Loucy (cell line): ENCODE measurements at regions not wholly inside any gene's neighbourhood (a gene's known extent, or its start where the extent isn't known, plus 50 kb on each side); places are given as distances from the start of the nearest gene placed in this dataset.

Experiments used
- H2AFZ ChIP-seq: fragments of 200-600 bp; sonication (generic); 2 replicates; pipeline ENCODE4 v1.6.0; 2016; ENCODE audit warnings: antibody characterized with exemption, mild to moderate bottlenecking, low read length, moderate library complexity
- H3F3A ChIP-seq: fragments of 200-600 bp; 2 replicates; pipeline ENCODE4 v1.6.0; 2016; ENCODE audit warnings: antibody characterized with exemption, low read depth, mild to moderate bottlenecking
- H3K27me3 ChIP-seq: fragments of 200-600 bp; sonication (generic); 2 replicates; pipeline ENCODE4 v1.6.1; 2014; ENCODE audit warnings: low read length, mild to moderate bottlenecking; ENCODE audit not compliant: insufficient read depth, poor library complexity, severe bottlenecking
- H3K36me3 ChIP-seq: fragments of 200-600 bp; sonication (generic); 2 replicates; pipeline ENCODE4 v1.6.1; 2016; ENCODE audit warnings: low read length; ENCODE audit not compliant: insufficient read depth
- H3K4me1 ChIP-seq: fragments of 200-600 bp; sonication (generic); 2 replicates; pipeline ENCODE4 v1.5.1; 2014; ENCODE audit warnings: low read length, mild to moderate bottlenecking; ENCODE audit not compliant: insufficient read depth, poor library complexity, severe bottlenecking
- H3K4me2 ChIP-seq: fragments of 200-600 bp; sonication (generic); 2 replicates; pipeline ENCODE4 v1.6.0; 2014; ENCODE audit warnings: antibody characterized with exemption, low read length, low read depth, mild to moderate bottlenecking; ENCODE audit not compliant: poor library complexity, severe bottlenecking
- H3K4me3 ChIP-seq: fragments of 200-600 bp; sonication (generic); 2 replicates; pipeline ENCODE4 v1.5.1; 2014; ENCODE audit warnings: low read length, mild to moderate bottlenecking, mixed read lengths; ENCODE audit not compliant: poor library complexity, severe bottlenecking
- H3K79me2 ChIP-seq: fragments of 200-600 bp; sonication (generic); 2 replicates; pipeline ENCODE4 v1.6.1; 2014; ENCODE audit warnings: low read length; ENCODE audit not compliant: insufficient read depth
- H3K9ac ChIP-seq: fragments of 200-600 bp; sonication (generic); 2 replicates; pipeline ENCODE4 v1.6.0; 2014; ENCODE audit warnings: mild to moderate bottlenecking, low read depth, low read length, moderate library complexity; ENCODE audit not compliant: poor library complexity, severe bottlenecking
- H3K9me2 ChIP-seq: fragments of 200-600 bp; sonication (generic); replicated peaks from 2 replicates; pipeline ENCODE4 v1.6.1; 2016; ENCODE audit warnings: low read depth, low read length, mixed read lengths
- H3K9me3 ChIP-seq: fragments of 200-600 bp; sonication (generic); 2 replicates; pipeline ENCODE4 v1.6.1; 2014; ENCODE audit warnings: mild to moderate bottlenecking, antibody characterized with exemption, low read length, low read depth; ENCODE audit not compliant: insufficient read depth
- H4K20me1 ChIP-seq: fragments of 200-600 bp; sonication (generic); 2 replicates; pipeline ENCODE4 v1.6.0; 2014; ENCODE audit warnings: antibody characterized with exemption, low read length, mild to moderate bottlenecking; ENCODE audit not compliant: insufficient read depth, poor library complexity, severe bottlenecking
- EZH2phosphoT487 ChIP-seq: fragments of 200-600 bp; IDR thresholded peaks from 2 replicates; pipeline ENCODE4 v1.6.1; 2018; ENCODE audit warnings: antibody characterized with exemption, mild to moderate bottlenecking, moderate library complexity, borderline replicate concordance
- TF ChIP-seq, protein P1 (sequence below): fragments of 200-600 bp; sonication (generic); conservative IDR thresholded peaks from 2 replicates; pipeline ENCODE4 v1.5.1; 2014; ENCODE audit warnings: mild to moderate bottlenecking, antibody characterized with exemption, low read length

DNA sequence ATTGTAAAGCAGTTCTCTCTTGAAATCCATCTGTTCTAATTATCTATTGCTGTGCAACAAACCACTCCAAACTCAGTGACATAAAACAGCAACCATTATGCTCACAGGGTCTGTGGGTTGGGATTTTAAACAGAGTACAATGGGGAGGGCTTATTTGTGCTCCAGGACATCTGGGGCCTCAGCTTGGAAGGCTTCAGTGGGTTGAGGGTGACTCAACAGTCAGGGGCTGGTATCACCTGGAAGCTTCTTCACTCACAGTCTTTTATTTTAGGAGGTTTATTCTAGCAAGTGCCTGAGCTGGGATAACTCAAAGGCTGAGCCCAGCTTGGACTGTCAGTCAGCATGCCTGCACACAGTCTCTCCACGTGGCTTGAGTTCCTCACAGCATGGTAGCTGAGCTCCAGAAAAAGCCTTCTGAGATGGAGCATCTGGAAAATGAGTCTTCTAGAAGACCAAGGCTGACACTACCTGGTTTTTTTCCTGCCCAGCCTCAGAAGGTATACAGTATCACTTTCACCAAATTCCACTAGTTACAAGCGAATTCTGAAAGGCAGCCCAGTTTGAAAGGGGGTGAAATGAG, 234.6 kb upstream of the ID4 start:
- H3K36me3 ChIP-seq = no peaks in the 10 kb centered on the region
- no peaks in the 10 kb centered on the region for H3K4me1 ChIP-seq
- no peaks in the 10 kb centered on the region for H3F3A ChIP-seq
- H3K9me3 ChIP-seq = no peaks in the 10 kb centered on the region
- no peaks in the 10 kb centered on the region for H4K20me1 ChIP-seq
- no peaks in the 10 kb centered on the region for H3K79me2 ChIP-seq
- no peak overlapping the region for H2AFZ ChIP-seq
- H3K9me2 ChIP-seq = no peaks in the 10 kb centered on the region
- no peak overlapping the region for H3K4me2 ChIP-seq
- no peak overlapping the region for H3K4me3 ChIP-seq
- TF ChIP-seq, protein P1, sequence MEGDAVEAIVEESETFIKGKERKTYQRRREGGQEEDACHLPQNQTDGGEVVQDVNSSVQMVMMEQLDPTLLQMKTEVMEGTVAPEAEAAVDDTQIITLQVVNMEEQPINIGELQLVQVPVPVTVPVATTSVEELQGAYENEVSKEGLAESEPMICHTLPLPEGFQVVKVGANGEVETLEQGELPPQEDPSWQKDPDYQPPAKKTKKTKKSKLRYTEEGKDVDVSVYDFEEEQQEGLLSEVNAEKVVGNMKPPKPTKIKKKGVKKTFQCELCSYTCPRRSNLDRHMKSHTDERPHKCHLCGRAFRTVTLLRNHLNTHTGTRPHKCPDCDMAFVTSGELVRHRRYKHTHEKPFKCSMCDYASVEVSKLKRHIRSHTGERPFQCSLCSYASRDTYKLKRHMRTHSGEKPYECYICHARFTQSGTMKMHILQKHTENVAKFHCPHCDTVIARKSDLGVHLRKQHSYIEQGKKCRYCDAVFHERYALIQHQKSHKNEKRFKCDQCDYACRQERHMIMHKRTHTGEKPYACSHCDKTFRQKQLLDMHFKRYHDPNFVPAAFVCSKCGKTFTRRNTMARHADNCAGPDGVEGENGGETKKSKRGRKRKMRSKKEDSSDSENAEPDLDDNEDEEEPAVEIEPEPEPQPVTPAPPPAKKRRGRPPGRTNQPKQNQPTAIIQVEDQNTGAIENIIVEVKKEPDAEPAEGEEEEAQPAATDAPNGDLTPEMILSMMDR = no peak
- no peak for TF ChIP-seq EZH2phosphoT487
- H3K27me3 ChIP-seq = no peaks in the 10 kb centered on the region
- no peak overlapping the region for H3K9ac ChIP-seq

DNA sequence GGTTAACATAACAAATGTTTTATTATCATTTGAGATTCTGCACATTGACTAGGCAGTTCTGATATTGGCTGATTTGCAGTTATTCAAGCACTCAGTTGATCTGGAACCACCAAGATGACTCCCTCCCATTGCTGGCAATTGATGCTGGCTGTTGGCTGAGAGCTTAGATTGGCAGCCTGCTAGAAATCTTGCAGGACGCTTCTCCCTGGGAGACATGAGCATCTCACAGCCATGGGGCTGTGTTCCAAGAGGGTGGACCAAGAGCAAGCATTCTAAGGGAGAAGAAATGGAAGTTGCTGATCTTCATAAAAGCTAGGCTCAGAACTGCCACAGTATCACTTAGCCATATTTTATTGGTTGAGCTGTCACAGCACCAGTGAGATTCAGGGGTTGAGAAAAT, 233.4 kb upstream of the ID4 start:
- H2AFZ ChIP-seq = no peak overlapping the region
- H3K4me1 ChIP-seq = no peaks in the 10 kb centered on the region
- no peaks in the 10 kb centered on the region for H3K36me3 ChIP-seq
- H3K4me2 ChIP-seq = no peak overlapping the region
- H3K9me3 ChIP-seq = no peaks in the 10 kb centered on the region
- H3F3A ChIP-seq = no peaks in the 10 kb centered on the region
- no peaks in the 10 kb centered on the region for H4K20me1 ChIP-seq
- no peaks in the 10 kb centered on the region for H3K79me2 ChIP-seq
- H3K4me3 ChIP-seq = no peak overlapping the region
- H3K9ac ChIP-seq = no peak overlapping the region
- TF ChIP-seq, protein P1 = no peak
- no peak for TF ChIP-seq EZH2phosphoT487
- H3K9me2 ChIP-seq = no peaks in the 10 kb centered on the region
- H3K27me3 ChIP-seq = no peaks in the 10 kb centered on the region

DNA sequence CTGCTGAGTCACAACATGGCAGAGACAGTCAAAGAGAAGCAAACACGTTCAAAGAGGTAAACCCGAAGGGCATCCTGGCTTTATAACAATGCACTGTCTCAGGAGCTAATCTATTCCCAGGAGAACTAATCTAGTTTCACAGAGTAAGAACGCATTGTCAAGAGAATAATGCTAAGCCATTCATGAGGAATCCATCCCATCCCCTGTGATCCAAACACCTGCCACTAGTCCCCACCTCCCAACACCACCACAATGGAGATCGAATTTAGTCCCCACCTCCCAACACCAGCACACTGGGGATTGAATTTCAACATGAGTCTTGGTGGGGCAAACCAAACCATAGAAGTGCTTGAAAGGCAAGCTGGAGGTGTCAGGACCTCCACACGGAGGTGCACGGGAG, 231.5 kb upstream of the ID4 start:
- no peak for TF ChIP-seq EZH2phosphoT487
- TF ChIP-seq, protein P1 = no peak
- H3K4me2 ChIP-seq = no peak overlapping the region
- H3K27me3 ChIP-seq = no peaks in the 10 kb centered on the region
- H3K4me3 ChIP-seq = no peak overlapping the region
- H4K20me1 ChIP-seq = no peaks in the 10 kb centered on the region
- no peaks in the 10 kb centered on the region for H3K79me2 ChIP-seq
- H2AFZ ChIP-seq = no peak overlapping the region
- no peaks in the 10 kb centered on the region for H3K9me3 ChIP-seq
- no peaks in the 10 kb centered on the region for H3F3A ChIP-seq
- no peaks in the 10 kb centered on the region for H3K36me3 ChIP-seq
- H3K9me2 ChIP-seq = no peaks in the 10 kb centered on the region
- no peak overlapping the region for H3K9ac ChIP-seq
- H3K4me1 ChIP-seq = no peaks in the 10 kb centered on the region
